K562 (cell line): ENCODE measurements at regions not wholly inside any gene's neighbourhood (a gene's known extent, or its start where the extent isn't known, plus 50 kb on each side); places are given as distances from the start of the nearest gene placed in this dataset.

Experiments
- CEBPB ChIP-seq: fragments of 450-650 bp; IDR thresholded peaks from 2 replicates; pipeline ENCODE4 v1.6.1; 2016; ENCODE audit warnings: missing genetic modification characterization, missing compliant biosample characterization
- EZH2 ChIP-seq: IDR thresholded peaks from 2 replicates; pipeline ENCODE4 v1.6.1; 2012; ENCODE audit warnings: low read depth, mild to moderate bottlenecking, inconsistent platforms, low read length, borderline replicate concordance
- GATA2 ChIP-seq: sonication (generic); formaldehyde crosslinking; IDR thresholded peaks from 2 replicates; pipeline ENCODE4 v1.4.0; 2020; ENCODE audit warnings: mild to moderate bottlenecking, missing genetic modification reagents
- HDAC3 ChIP-seq: fragments of 450-650 bp; IDR thresholded peaks from 2 replicates; pipeline ENCODE4 v1.6.1; 2018; ENCODE audit warnings: borderline replicate concordance, mild to moderate bottlenecking, moderate library complexity; ENCODE audit not compliant: partially characterized antibody
- SIRT6 ChIP-seq: IDR thresholded peaks from one replicate; pipeline ENCODE4 v1.6.1; 2012; ENCODE audit warnings: low read depth, mild to moderate bottlenecking, control low read depth, inconsistent platforms, low read length, moderate library complexity
- ZBTB7A ChIP-seq: IDR thresholded peaks from 2 replicates; pipeline ENCODE4 v1.6.1; 2011; ENCODE audit warnings: low read depth, mild to moderate bottlenecking, low read length, moderate library complexity, borderline replicate concordance; ENCODE audit not compliant: control insufficient read depth
- ZNF274 ChIP-seq: IDR thresholded peaks from 2 replicates; pipeline ENCODE4 v1.6.1; 2011; ENCODE audit warnings: low read depth, mild to moderate bottlenecking, low read length, moderate library complexity, borderline replicate concordance
- TF ChIP-seq, protein P1 (sequence below): sonication (generic); formaldehyde crosslinking; IDR thresholded peaks from 2 replicates; pipeline ENCODE4 v1.8.0; 2022; ENCODE audit warnings: mild to moderate bottlenecking, missing genetic modification reagents
- TF ChIP-seq, protein P2 (sequence below): sonication (generic); formaldehyde crosslinking; IDR thresholded peaks from 2 replicates; pipeline ENCODE4 v1.9.0; 2022; ENCODE audit warnings: mild to moderate bottlenecking, missing genetic modification reagents
- TF ChIP-seq, protein P3 (sequence below): fragments of 250-450 bp; sonication (Bioruptor Pico); IDR thresholded peaks from 2 replicates; pipeline ENCODE4 v1.5.0; 2020; ENCODE audit warnings: mild to moderate bottlenecking
- TF ChIP-seq, protein P4 (sequence below), 3 experiments: IDR thresholded peaks in 2 of 3; conservative IDR thresholded peaks in 1 of 3; 2 replicates each; pipeline ENCODE4 v1.5.1; 2011 to 2012; ENCODE audit warnings: low read length in 3 of 3, mild to moderate bottlenecking in 3 of 3, control low read depth in 2 of 3, improper control_type of control experiment in 1 of 3, inconsistent platforms in 1 of 3, low read depth in 1 of 3, mixed read lengths in 1 of 3, moderate library complexity in 1 of 3; ENCODE audit not compliant: insufficient read depth in 2 of 3

DNA sequence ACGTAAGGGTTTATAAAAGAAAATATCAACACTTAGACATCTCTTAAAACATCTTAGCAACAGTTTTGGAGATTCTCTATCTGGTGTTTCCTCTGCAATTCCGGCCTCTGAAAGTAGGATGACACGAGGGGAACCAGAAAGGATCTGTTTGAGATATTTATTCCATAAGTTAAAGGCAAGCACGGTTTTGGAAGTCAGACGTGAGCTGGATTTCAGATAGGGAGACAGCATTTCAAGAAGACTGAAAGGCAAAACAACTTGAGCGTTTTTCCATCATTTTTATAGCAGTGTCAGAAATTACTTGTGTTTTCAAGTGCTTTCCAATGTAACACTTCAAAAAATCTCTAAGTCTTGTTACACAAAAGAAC, 52.9 kb upstream of the BTN3A2 start:
- TF ChIP-seq ZNF274, result no peak
- TF ChIP-seq, protein P1, sequence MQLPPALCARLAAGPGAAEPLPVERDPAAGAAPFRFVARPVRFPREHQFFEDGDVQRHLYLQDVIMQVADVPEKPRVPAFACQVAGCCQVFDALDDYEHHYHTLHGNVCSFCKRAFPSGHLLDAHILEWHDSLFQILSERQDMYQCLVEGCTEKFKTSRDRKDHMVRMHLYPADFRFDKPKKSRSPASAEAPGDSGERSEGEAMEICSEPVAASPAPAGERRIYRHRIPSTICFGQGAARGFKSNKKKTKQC, result no peak
- TF ChIP-seq, protein P2, sequence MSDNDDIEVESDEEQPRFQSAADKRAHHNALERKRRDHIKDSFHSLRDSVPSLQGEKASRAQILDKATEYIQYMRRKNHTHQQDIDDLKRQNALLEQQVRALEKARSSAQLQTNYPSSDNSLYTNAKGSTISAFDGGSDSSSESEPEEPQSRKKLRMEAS (CRISPR knock-in tag), result no peak
- TF ChIP-seq HDAC3, result no peak
- TF ChIP-seq ZBTB7A, result no peak
- TF ChIP-seq GATA2, result no peak
- TF ChIP-seq, protein P3, sequence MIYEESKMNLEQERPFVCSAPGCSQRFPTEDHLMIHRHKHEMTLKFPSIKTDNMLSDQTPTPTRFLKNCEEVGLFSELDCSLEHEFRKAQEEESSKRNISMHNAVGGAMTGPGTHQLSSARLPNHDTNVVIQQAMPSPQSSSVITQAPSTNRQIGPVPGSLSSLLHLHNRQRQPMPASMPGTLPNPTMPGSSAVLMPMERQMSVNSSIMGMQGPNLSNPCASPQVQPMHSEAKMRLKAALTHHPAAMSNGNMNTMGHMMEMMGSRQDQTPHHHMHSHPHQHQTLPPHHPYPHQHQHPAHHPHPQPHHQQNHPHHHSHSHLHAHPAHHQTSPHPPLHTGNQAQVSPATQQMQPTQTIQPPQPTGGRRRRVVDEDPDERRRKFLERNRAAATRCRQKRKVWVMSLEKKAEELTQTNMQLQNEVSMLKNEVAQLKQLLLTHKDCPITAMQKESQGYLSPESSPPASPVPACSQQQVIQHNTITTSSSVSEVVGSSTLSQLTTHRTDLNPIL (CRISPR knock-in tag), result no peak
- TF ChIP-seq, protein P4, sequence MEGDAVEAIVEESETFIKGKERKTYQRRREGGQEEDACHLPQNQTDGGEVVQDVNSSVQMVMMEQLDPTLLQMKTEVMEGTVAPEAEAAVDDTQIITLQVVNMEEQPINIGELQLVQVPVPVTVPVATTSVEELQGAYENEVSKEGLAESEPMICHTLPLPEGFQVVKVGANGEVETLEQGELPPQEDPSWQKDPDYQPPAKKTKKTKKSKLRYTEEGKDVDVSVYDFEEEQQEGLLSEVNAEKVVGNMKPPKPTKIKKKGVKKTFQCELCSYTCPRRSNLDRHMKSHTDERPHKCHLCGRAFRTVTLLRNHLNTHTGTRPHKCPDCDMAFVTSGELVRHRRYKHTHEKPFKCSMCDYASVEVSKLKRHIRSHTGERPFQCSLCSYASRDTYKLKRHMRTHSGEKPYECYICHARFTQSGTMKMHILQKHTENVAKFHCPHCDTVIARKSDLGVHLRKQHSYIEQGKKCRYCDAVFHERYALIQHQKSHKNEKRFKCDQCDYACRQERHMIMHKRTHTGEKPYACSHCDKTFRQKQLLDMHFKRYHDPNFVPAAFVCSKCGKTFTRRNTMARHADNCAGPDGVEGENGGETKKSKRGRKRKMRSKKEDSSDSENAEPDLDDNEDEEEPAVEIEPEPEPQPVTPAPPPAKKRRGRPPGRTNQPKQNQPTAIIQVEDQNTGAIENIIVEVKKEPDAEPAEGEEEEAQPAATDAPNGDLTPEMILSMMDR (IDR thresholded peaks at IDR 0.05 in 2 of 3, conservative IDR thresholded peaks at IDR 0.05 in 1 of 3; ENCODE audit: insufficient read depth in 2 of 3, low read depth in 1 of 3, low read length in 3 of 3), result no peak
- no peak for TF ChIP-seq EZH2
- TF ChIP-seq SIRT6, result no peak
- TF ChIP-seq CEBPB, result no peak
